Endothelial cell of umbilical vein (primary cell): ENCODE measurements at regions not wholly inside any gene's neighbourhood (a gene's known extent, or its start where the extent isn't known, plus 50 kb on each side); places are given as distances from the start of the nearest gene placed in this dataset.

ENCODE experiments used
- BruUV-seq: library from RNA; stranded (reverse); fragments of 400-500 nt; replicated peaks from 2 replicates; lab custom pipeline; 2021; lab: Mats Ljungman, UMichigan
- CTCF ChIA-PET: fragments of 300-600, 350-600 bp; sonication (Branson Sonifier 250); formaldehyde crosslinking; loops from one replicate; lab custom pipeline; 2021; ENCODE audit warnings: antibody characterized with exemption, inconsistent platforms; lab: Charles Lee
- POLR2A ChIA-PET: fragments of 300-600, 350-600 bp; sonication (Branson Sonifier 250); formaldehyde crosslinking; loops from one replicate; lab custom pipeline; 2021; ENCODE audit warnings: antibody characterized with exemption, inconsistent platforms; lab: Charles Lee
- DNase-seq: peaks from one replicate; pipeline ENCODE4 v3.0.0-alpha.2; 2011; ENCODE audit warnings: low read depth, low spot score
- FAIRE-seq: peaks from 2 replicates; lab custom pipeline; 2011; peaks lifted over from hg19 to GRCh38; lab: Jason Lieb, UNC
- H2AFZ ChIP-seq: 2 replicates; pipeline ENCODE4 v1.6.0; 2012; ENCODE audit warnings: low read depth, low read length, control low read depth, inconsistent platforms
- H3K27ac ChIP-seq: 2 replicates; pipeline ENCODE4 v1.5.1; 2011; ENCODE audit warnings: low read depth, mild to moderate bottlenecking, control low read depth, low read length, moderate library complexity; ENCODE audit not compliant: insufficient read depth
- H3K27me3 ChIP-seq, 2 experiments: 2 replicates each; pipeline versions ENCODE4 v1.6.0 to v1.6.1; 2011; ENCODE audit warnings: low read length in 2 of 2, mixed read lengths in 1 of 2; ENCODE audit not compliant: control insufficient read depth in 2 of 2, insufficient read depth in 2 of 2
- H3K36me3 ChIP-seq, 2 experiments: 2 replicates in 1 of 2; 3 replicates in 1 of 2; pipeline ENCODE4 v1.5.1; 2011; ENCODE audit warnings: low read length in 2 of 2, mild to moderate bottlenecking in 1 of 2, moderate library complexity in 1 of 2; ENCODE audit not compliant: control insufficient read depth in 2 of 2, insufficient read depth in 2 of 2; ENCODE audit errors: extremely low read depth in 1 of 2
- H3K4me1 ChIP-seq: 3 replicates; pipeline ENCODE4 v1.5.1; 2011; ENCODE audit warnings: mild to moderate bottlenecking, low read length; ENCODE audit not compliant: control insufficient read depth, insufficient read depth; ENCODE audit errors: extremely low read depth
- H3K4me2 ChIP-seq: 2 replicates; pipeline ENCODE4 v1.6.1; 2011; ENCODE audit warnings: low read length, control low read depth, mixed read lengths; ENCODE audit not compliant: insufficient read depth
- H3K4me3 ChIP-seq, 3 experiments: fragments of 200-600 bp in 1 of 3; sonication (generic), shearing (Covaris generic) in 1 of 3; replicated peaks in 1 of 3; 2 replicates each; pipeline ENCODE4 v1.5.1; 2011 to 2016; ENCODE audit warnings: control low read depth in 3 of 3, low read length in 3 of 3, mild to moderate bottlenecking in 2 of 3, inconsistent platforms in 1 of 3, low read depth in 1 of 3, moderate library complexity in 1 of 3; ENCODE audit not compliant: insufficient read depth in 1 of 3
- H3K79me2 ChIP-seq: 2 replicates; pipeline ENCODE4 v1.6.0; 2012; ENCODE audit warnings: low read length, inconsistent platforms; ENCODE audit not compliant: control insufficient read depth, insufficient read depth
- H3K9ac ChIP-seq: replicated peaks from 2 replicates; pipeline ENCODE3; 2011; ENCODE audit warnings: low read length, control low read depth; ENCODE audit not compliant: insufficient read depth; ENCODE audit errors: extremely low read depth
- H3K9me1 ChIP-seq: replicated peaks from 3 replicates; pipeline ENCODE4 v1.6.0; 2011; ENCODE audit warnings: mild to moderate bottlenecking, low read length; ENCODE audit not compliant: control insufficient read depth, insufficient read depth; ENCODE audit errors: extremely low read depth
- H3K9me3 ChIP-seq: replicated peaks from 2 replicates; pipeline ENCODE4 v1.5.1; 2012; ENCODE audit warnings: low read length, inconsistent platforms; ENCODE audit not compliant: control insufficient read depth, insufficient read depth
- H4K20me1 ChIP-seq: replicated peaks from 2 replicates; pipeline ENCODE3; 2011; ENCODE audit warnings: mild to moderate bottlenecking, low read length; ENCODE audit not compliant: control insufficient read depth, insufficient read depth; ENCODE audit errors: extremely low read depth
- CTCF ChIP-seq, 2 donors: IDR thresholded peaks; 1 replicate in 1 of 2; 2 replicates in 1 of 2; pipeline ENCODE4 v1.5.1; 2011; ENCODE audit warnings: low read length in 2 of 2, mild to moderate bottlenecking in 2 of 2, moderate library complexity in 2 of 2, control low read depth in 1 of 2, inconsistent platforms in 1 of 2, low read depth in 1 of 2; ENCODE audit not compliant: insufficient read depth in 1 of 2; ENCODE audit errors: extremely low read depth in 1 of 2
- EZH2 ChIP-seq: IDR thresholded peaks from 2 replicates; pipeline ENCODE4 v1.6.1; 2012; ENCODE audit warnings: borderline replicate concordance, low read depth, mild to moderate bottlenecking, moderate library complexity, low read length, inconsistent platforms; ENCODE audit not compliant: severe bottlenecking
- FOS ChIP-seq: IDR thresholded peaks from 2 replicates; pipeline ENCODE4 v1.6.1; 2011; ENCODE audit warnings: mild to moderate bottlenecking, low read length, moderate library complexity, borderline replicate concordance; ENCODE audit not compliant: insufficient read depth
- GATA2 ChIP-seq: IDR thresholded peaks from 2 replicates; pipeline ENCODE4 v1.7.0; 2011; ENCODE audit warnings: low read depth, mild to moderate bottlenecking, moderate library complexity, mixed read lengths, low read length; ENCODE audit not compliant: insufficient read length, insufficient read depth
- JUN ChIP-seq: IDR thresholded peaks from 2 replicates; pipeline ENCODE4 v1.6.1; 2011; ENCODE audit warnings: borderline replicate concordance, low read depth; ENCODE audit not compliant: insufficient read length, insufficient read depth
- MAX ChIP-seq: IDR thresholded peaks from 2 replicates; pipeline ENCODE4 v1.6.1; 2011; ENCODE audit not compliant: insufficient read depth, insufficient read length
- MYC ChIP-seq: IDR thresholded peaks from one replicate; pipeline ENCODE4 v1.6.1; 2011; ENCODE audit warnings: mild to moderate bottlenecking, low read depth, low read length
- POLR2A ChIP-seq: IDR thresholded peaks from 2 replicates; pipeline ENCODE4 v1.6.1; 2012; ENCODE audit warnings: low read depth, mild to moderate bottlenecking, control low read depth, low read length
- POLR2AphosphoS5 ChIP-seq: IDR thresholded peaks from 2 replicates; pipeline ENCODE4 v1.6.1; 2012; ENCODE audit warnings: low read depth, mild to moderate bottlenecking, control low read depth, low read length, moderate library complexity; ENCODE audit not compliant: insufficient read depth
- dilution Hi-C: fragments of 300-500 bp; cut with MboI; formaldehyde crosslinking; loops from one replicate; pipeline ENCODE4 v1.15.0; 2019; ENCODE audit warnings: low sequenced_read_pairs; ENCODE audit not compliant: extremely low pct_ligation_motif_present
- intact Hi-C: fragments of 100-400 bp; cut with micrococcal nuclease; formaldehyde crosslinking; loops from one replicate; pipeline ENCODE4 v1.10.0; 2022

- no peaks in the 10 kb centered on the region for H3K9me3 ChIP-seq
- no peaks in the 10 kb centered on the region for H3K36me3 ChIP-seq
- H3K4me2 ChIP-seq, result no peak overlapping the region
- H3K27me3 ChIP-seq, result peaks cover 6 to 17% of the 10 kb centered on the region in 2 experiments
- intact Hi-C loops, result no loop called here
- no peak for FAIRE-seq
- H3K27ac ChIP-seq, result no peak overlapping the region
- no peaks in the 10 kb centered on the region for H3K9me1 ChIP-seq
- H3K9ac ChIP-seq, result no peak overlapping the region
- ChIA-PET POLR2A (no interaction called here), CTCF (no interaction called here)
- no peaks in the 10 kb centered on the region for H4K20me1 ChIP-seq
- TF ChIP-seq MAX (no peak), GATA2 (no peak), EZH2 (no peak), POLR2A (no peak), MYC (no peak), FOS (no peak), POLR2AphosphoS5 (no peak), JUN (no peak), CTCF (IDR thresholded peaks at IDR 0.05; ENCODE audit: extremely low read depth in 1 of 2, insufficient read depth in 1 of 2, low read depth in 1 of 2, low read length in 2 of 2) (no peak)
- H3K4me1 ChIP-seq, result no peaks in the 10 kb centered on the region
- H3K4me3 ChIP-seq, result no peak overlapping the region
- no peak for DNase-seq
- no peaks in the 10 kb centered on the region for H3K79me2 ChIP-seq
- H2AFZ ChIP-seq, result no peak overlapping the region
- no TSS peak for BruUV-seq
- dilution Hi-C loops, result no loop called here
Measured at GRCh38 chr2:65628156-65628555, 195.8 kb upstream of the SPRED2 start.
